ENCODE measurements at regions not wholly inside any gene's neighbourhood (a gene's known extent, or its start where the extent isn't known, plus 50 kb on each side); places are given as distances from the start of the nearest gene placed in this dataset.

DNA sequence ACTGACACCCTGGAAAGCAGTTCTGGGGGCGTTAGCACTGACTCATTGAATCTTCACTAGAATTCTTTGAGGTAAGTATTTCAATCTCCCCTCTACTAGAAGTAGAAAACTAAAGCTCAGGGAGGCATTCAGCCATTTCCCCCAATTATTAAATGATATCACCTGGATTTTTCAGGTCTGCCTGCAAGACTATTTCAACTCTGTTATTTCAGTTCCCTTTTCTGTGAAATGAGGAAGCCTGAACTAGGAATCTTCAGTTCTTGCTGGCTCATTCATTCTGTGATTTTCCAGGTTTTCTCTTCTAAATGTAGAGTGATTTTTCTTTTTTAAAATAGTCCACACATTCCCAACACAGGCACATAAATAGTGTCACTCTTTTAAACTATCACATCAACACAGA is 337.0 kb upstream of the NR5A2 start:
- Mint-ChIP-seq H3K36me3 (no peaks in the 10 kb centered on the region), H3K9me3 (no peaks in the 10 kb centered on the region), H3K27ac (no peak overlapping the region), H3K4me1 (ENCODE audit: unreplicated experiment) (peaks cover 20% of the 10 kb centered on the region), H3K4me3 (no peak overlapping the region), H3K27me3 (peaks cover 8% of the 10 kb centered on the region)
- DNase-seq (ENCODE audit: extremely low spot score, unreplicated experiment) = no peak
- TF ChIP-seq, protein P1, sequence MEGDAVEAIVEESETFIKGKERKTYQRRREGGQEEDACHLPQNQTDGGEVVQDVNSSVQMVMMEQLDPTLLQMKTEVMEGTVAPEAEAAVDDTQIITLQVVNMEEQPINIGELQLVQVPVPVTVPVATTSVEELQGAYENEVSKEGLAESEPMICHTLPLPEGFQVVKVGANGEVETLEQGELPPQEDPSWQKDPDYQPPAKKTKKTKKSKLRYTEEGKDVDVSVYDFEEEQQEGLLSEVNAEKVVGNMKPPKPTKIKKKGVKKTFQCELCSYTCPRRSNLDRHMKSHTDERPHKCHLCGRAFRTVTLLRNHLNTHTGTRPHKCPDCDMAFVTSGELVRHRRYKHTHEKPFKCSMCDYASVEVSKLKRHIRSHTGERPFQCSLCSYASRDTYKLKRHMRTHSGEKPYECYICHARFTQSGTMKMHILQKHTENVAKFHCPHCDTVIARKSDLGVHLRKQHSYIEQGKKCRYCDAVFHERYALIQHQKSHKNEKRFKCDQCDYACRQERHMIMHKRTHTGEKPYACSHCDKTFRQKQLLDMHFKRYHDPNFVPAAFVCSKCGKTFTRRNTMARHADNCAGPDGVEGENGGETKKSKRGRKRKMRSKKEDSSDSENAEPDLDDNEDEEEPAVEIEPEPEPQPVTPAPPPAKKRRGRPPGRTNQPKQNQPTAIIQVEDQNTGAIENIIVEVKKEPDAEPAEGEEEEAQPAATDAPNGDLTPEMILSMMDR (conservative IDR thresholded peaks at IDR 0.05) = no peak

DNA sequence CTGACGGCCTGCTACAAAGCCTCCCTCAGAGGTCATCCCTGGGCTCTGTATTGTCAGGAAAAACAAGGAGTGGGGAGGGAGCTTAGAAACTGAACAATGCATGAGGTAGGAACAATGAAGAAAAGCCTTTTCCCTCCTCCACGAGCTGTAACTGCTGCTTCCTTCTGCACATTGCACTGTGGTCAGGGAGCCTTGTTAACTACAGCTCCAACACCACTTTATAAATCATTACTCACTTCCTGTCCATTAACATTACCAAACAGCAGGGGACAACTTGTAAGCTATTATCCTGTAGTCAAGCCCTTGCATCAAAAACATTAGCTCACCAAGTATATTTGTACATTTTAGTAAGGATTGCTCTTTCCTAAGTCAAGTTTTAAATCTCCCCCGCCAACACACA is 336.0 kb upstream of the NR5A2 start:
- DNase-seq (ENCODE audit: extremely low spot score, unreplicated experiment) = no peak
- TF ChIP-seq, protein P1 (conservative IDR thresholded peaks at IDR 0.05) = no peak
- Mint-ChIP-seq H3K9me3 (no peaks in the 10 kb centered on the region), H3K36me3 (no peaks in the 10 kb centered on the region), H3K27ac (no peak overlapping the region), H3K27me3 (peaks cover 8% of the 10 kb centered on the region), H3K4me1 (ENCODE audit: unreplicated experiment) (peaks cover 20% of the 10 kb centered on the region), H3K4me3 (no peak overlapping the region)

DNA sequence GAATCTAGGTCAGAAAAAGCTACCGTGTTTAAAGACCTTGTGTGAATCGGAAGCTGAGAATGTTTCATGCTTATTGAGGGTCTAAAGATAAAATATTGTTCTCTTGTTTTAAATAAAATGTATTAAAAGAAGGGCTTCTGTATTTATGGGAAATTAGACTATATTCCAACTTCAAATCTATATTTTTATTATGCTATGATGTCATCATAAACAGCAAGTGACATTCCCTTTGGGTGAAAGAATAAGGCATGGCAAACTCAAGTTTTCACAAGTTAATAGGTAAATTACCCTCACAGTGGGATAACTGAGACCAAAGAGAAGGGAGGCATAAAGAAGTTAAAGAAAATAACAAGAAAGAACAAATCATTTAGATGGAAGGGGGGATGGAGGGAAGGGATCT is 333.8 kb upstream of the NR5A2 start:
- no peak overlapping the region for H3K27ac Mint-ChIP-seq
- TF ChIP-seq, protein P1 (conservative IDR thresholded peaks at IDR 0.05) = no peak
- H3K27me3 Mint-ChIP-seq = peaks cover 5% of the 10 kb centered on the region
- H3K9me3 Mint-ChIP-seq = no peaks in the 10 kb centered on the region
- no peak overlapping the region for H3K4me3 Mint-ChIP-seq
- H3K4me1 Mint-ChIP-seq (ENCODE audit: unreplicated experiment) = peaks cover 14% of the 10 kb centered on the region
- DNase-seq (ENCODE audit: extremely low spot score, unreplicated experiment) = no peak
- no peaks in the 10 kb centered on the region for H3K36me3 Mint-ChIP-seq

DNA sequence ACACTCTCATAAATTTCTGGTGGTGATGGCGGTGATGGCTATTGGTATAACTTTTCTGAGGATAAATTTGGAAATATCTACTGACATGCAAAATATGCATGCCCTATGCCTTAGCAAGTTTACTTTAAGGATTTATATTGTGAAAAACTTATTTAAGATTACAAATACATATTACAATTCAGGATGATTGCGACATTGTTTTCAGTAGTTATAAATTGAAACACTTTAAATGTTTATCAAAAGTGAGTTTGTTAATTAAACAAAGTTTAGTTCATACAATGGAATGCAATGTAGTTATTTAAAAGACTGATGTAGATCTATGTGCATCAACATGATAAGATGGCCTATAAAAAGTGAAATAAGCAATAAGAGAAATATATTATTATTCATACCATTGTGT is 331.3 kb upstream of the NR5A2 start:
- Mint-ChIP-seq H3K4me3 (no peak overlapping the region), H3K27me3 (no peaks in the 10 kb centered on the region), H3K9me3 (no peaks in the 10 kb centered on the region), H3K36me3 (no peaks in the 10 kb centered on the region), H3K4me1 (ENCODE audit: unreplicated experiment) (peaks cover 7% of the 10 kb centered on the region), H3K27ac (no peak overlapping the region)
- TF ChIP-seq, protein P1 (conservative IDR thresholded peaks at IDR 0.05) = no peak
- no peak for DNase-seq (ENCODE audit: extremely low spot score, unreplicated experiment)

DNA sequence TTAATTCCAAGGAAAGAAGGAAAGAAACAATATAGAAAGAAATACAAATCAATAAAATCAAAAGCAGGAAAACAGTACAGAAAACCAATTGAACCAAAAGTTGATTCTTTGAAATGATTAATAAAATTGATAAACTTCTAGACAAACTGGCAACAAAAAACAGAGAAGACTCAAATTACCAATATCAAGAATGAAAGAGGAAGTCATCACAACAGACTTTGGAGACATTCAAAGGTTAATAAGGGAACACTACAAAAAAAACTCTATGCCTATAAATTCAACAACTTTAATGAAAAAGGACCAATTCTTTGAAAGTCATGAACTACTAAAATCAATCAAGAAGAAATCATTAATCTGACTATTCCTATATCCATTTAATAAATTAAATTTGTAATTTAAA is 329.3 kb upstream of the NR5A2 start:
- Mint-ChIP-seq H3K36me3 (no peaks in the 10 kb centered on the region), H3K27me3 (no peaks in the 10 kb centered on the region), H3K4me1 (ENCODE audit: unreplicated experiment) (no peaks in the 10 kb centered on the region), H3K27ac (no peak overlapping the region), H3K4me3 (no peak overlapping the region), H3K9me3 (no peaks in the 10 kb centered on the region)
- DNase-seq (ENCODE audit: extremely low spot score, unreplicated experiment) = no peak
- TF ChIP-seq, protein P1 (conservative IDR thresholded peaks at IDR 0.05) = no peak

DNA sequence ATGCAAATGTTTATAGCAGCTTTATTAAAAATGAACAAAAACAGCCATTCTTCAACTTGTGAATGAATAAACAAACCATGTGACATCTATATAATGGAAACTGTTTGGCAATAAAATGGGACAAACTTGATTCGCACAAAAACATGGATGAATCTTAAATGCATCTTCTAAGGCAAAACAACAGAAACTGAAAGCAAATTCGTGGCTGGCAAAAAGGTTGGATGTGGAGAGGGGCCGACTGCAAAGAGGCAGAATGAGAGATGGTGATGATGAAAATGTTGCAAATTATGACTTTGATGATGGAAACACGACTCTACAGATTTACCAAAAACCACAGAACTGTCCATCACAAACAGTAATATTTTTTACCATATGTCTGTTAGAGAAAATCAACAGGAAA is 327.0 kb upstream of the NR5A2 start:
- H3K27me3 Mint-ChIP-seq = no peaks in the 10 kb centered on the region
- H3K36me3 Mint-ChIP-seq = no peaks in the 10 kb centered on the region
- H3K27ac Mint-ChIP-seq = no peak overlapping the region
- TF ChIP-seq, protein P1 (conservative IDR thresholded peaks at IDR 0.05) = no peak
- no peaks in the 10 kb centered on the region for H3K9me3 Mint-ChIP-seq
- H3K4me1 Mint-ChIP-seq (ENCODE audit: unreplicated experiment) = no peaks in the 10 kb centered on the region
- H3K4me3 Mint-ChIP-seq = no peak overlapping the region
- DNase-seq (ENCODE audit: extremely low spot score, unreplicated experiment) = no peak

Measured in type B pancreatic cell (in vitro differentiated cells).